Right lobe of liver (tissue), 6 donors: ENCODE measurements at regions not wholly inside any gene's neighbourhood (a gene's known extent, or its start where the extent isn't known, plus 50 kb on each side); places are given as distances from the start of the nearest gene placed in this dataset.

Experiments used
- ATAC-seq, 4 donors: fragments of 200-7000 bp; cut with Tn5 transposase; one replicate each; pipeline ENCODE4 v1.9.1; 2020; ENCODE audit warnings: mild to moderate bottlenecking in 4 of 4, moderate library complexity in 4 of 4
- DNase-seq, 3 donors: peaks; one replicate each; pipeline ENCODE4 v3.0.0-alpha.2; 2020
- H3K27ac ChIP-seq, 3 donors: fragments of 200-600 bp; one replicate each; pipeline ENCODE4 v1.8.0; 2022
- H3K27me3 ChIP-seq, 2 donors: fragments of 200-600 bp; one replicate each; pipeline ENCODE4 v1.8.0; 2022
- H3K36me3 ChIP-seq, 4 donors: fragments of 200-600 bp; sonication (generic) in 1 of 4; one replicate each; pipeline versions ENCODE4 v1.5.1 to v1.8.0; 2017 to 2022; ENCODE audit warnings: control low read depth in 1 of 4
- H3K4me1 ChIP-seq, 4 donors: fragments of 200-600 bp; sonication (generic) in 1 of 4; one replicate each; pipeline versions ENCODE4 v1.5.1 to v1.8.0; 2017 to 2022; ENCODE audit warnings: control low read depth in 1 of 4
- H3K4me3 ChIP-seq, 3 donors: fragments of 200-600 bp; one replicate each; pipeline ENCODE4 v1.8.0; 2022
- H3K9me3 ChIP-seq, 4 donors: fragments of 200-600 bp; sonication (generic) in 1 of 4; one replicate each; pipeline versions ENCODE4 v1.5.1 to v1.8.0; 2017 to 2022; ENCODE audit warnings: control low read depth in 1 of 4
- POLR2A ChIP-seq: fragments of 450-650 bp; IDR thresholded peaks from one replicate; pipeline ENCODE4 v1.6.1; 2017; ENCODE audit warnings: antibody characterized with exemption, mild to moderate bottlenecking
- WGBS: methylation state at CpG from one replicate; pipeline ENCODE4 v1.1.6; 2018; ENCODE audit warnings: low coverage, low lambda C conversion rate; ENCODE audit not compliant: insufficient coverage; ENCODE audit errors: missing lambda C conversion rate; 5-methylcytosine and 5-hydroxymethylcytosine counted together
- intact Hi-C, 2 donors: fragments of 100-400 bp; cut with DNase I; formaldehyde crosslinking; loops; one replicate each; pipeline versions ENCODE4 v1.11.2 to v1.14.1; 2022
- TF ChIP-seq, protein P1 (sequence below), 4 donors: fragments of 200-600 bp in 3 of 4; fragments of 450-650 bp in 1 of 4; IDR thresholded peaks; one replicate each; pipeline versions ENCODE4 v1.5.1 to v1.8.0; 2016 to 2022; ENCODE audit warnings: antibody characterized with exemption in 4 of 4, mild to moderate bottlenecking in 2 of 4
- donor health status: DM: no; HTN: yes; CAD: no.
- donor health status: DM: no; HTN: no; CAD: no.
- donor health status: DM: no; HTN: no; CAD: no.
- donor health status: DM: no; HTN: yes; CAD: no.
- donor health status: DM: no; HTN: yes; CAD: no.

GRCh38 chr2:65813631-65814173, 381.3 kb upstream of the SPRED2 start:
- no peak overlapping the region for H3K4me3 ChIP-seq
- H3K36me3 ChIP-seq, result no peaks in the 10 kb centered on the region
- TF ChIP-seq, protein P1, sequence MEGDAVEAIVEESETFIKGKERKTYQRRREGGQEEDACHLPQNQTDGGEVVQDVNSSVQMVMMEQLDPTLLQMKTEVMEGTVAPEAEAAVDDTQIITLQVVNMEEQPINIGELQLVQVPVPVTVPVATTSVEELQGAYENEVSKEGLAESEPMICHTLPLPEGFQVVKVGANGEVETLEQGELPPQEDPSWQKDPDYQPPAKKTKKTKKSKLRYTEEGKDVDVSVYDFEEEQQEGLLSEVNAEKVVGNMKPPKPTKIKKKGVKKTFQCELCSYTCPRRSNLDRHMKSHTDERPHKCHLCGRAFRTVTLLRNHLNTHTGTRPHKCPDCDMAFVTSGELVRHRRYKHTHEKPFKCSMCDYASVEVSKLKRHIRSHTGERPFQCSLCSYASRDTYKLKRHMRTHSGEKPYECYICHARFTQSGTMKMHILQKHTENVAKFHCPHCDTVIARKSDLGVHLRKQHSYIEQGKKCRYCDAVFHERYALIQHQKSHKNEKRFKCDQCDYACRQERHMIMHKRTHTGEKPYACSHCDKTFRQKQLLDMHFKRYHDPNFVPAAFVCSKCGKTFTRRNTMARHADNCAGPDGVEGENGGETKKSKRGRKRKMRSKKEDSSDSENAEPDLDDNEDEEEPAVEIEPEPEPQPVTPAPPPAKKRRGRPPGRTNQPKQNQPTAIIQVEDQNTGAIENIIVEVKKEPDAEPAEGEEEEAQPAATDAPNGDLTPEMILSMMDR (IDR thresholded peaks at IDR 0.05), result no peak
- TF ChIP-seq POLR2A, result no peak
- WGBS, result 89% methylated on average over 2 of the region's 2 CpGs
- ATAC-seq (no peak), DNase-seq (no peak)
- H3K4me1 ChIP-seq, result no peaks in the 10 kb centered on the region
- intact Hi-C loops, result no loop called here
- no peaks in the 10 kb centered on the region for H3K27me3 ChIP-seq
- H3K9me3 ChIP-seq, result no peaks in the 10 kb centered on the region
- H3K27ac ChIP-seq, result no peak overlapping the region

GRCh38 chr2:65812887-65813286, 380.5 kb upstream of the SPRED2 start:
- no peak for DNase-seq
- Histone ChIP-seq H3K27ac (no peak overlapping the region), H3K9me3 (no peaks in the 10 kb centered on the region), H3K4me1 (no peaks in the 10 kb centered on the region), H3K4me3 (no peak overlapping the region), H3K36me3 (no peaks in the 10 kb centered on the region), H3K27me3 (no peaks in the 10 kb centered on the region)
- ATAC-seq, result no peak
- WGBS, result 78% methylated on average over 3 of the region's 3 CpGs
- intact Hi-C loops, result no loop called here
- TF ChIP-seq POLR2A, result no peak
- TF ChIP-seq, protein P1 (IDR thresholded peaks at IDR 0.05), result no peak

- intact Hi-C loops, result no loop called here
- no peak for TF ChIP-seq POLR2A
- TF ChIP-seq, protein P1 (IDR thresholded peaks at IDR 0.05), result no peak
- Histone ChIP-seq H3K36me3 (no peaks in the 10 kb centered on the region), H3K27ac (no peak overlapping the region), H3K4me3 (no peak overlapping the region), H3K4me1 (no peaks in the 10 kb centered on the region), H3K9me3 (peaks cover 0 to 4% (median 2%) of the 10 kb centered on the region in 4 donors), H3K27me3 (no peaks in the 10 kb centered on the region)
- DNase-seq, result no peak
- WGBS, result 85% methylated on average over 4 of the region's 4 CpGs
- no peak for ATAC-seq
These were observed 375.5 kb upstream of the SPRED2 start for GRCh38 chr2:65807942-65808341.

DNA sequence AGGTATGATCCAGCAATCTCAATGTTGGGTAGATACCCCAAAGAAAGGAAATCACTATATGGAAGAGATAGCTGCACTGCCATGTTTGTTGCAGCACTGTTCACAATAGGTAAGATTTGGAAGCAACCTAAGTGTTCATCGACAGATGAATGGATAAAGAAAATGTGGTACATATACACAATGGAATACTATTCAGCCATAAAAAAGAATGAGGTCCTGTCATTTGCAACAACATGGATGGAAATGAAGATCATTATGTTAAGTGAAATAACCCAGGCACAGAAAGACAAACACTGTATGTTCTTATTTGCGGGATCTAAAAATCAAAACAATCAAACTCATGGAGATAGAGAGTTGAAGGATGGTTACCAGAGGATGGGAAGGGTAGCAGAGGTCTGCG, 372.4 kb upstream of the SPRED2 start:
- ATAC-seq, result no peak
- 81% methylated on average over 3 of the region's 3 CpGs for WGBS
- H3K9me3 ChIP-seq, result peaks cover 0 to 4% (median 2%) of the 10 kb centered on the region in 4 donors

More for the DNA sequence above, 372.4 kb upstream of the SPRED2 start:
- Histone ChIP-seq H3K4me3 (no peak overlapping the region), H3K27me3 (no peaks in the 10 kb centered on the region), H3K4me1 (no peaks in the 10 kb centered on the region), H3K27ac (no peak overlapping the region), H3K36me3 (no peaks in the 10 kb centered on the region)
- intact Hi-C loops, result no loop called here
- DNase-seq, result no peak
- no peak for TF ChIP-seq POLR2A
- TF ChIP-seq, protein P1 (IDR thresholded peaks at IDR 0.05), result no peak
